ENCODE measurements at regions not wholly inside any gene's neighbourhood (a gene's known extent, or its start where the extent isn't known, plus 50 kb on each side); places are given as distances from the start of the nearest gene placed in this dataset.
"Not testable (repeated sequence)": the region's sequence is repeated elsewhere in the genome, so short reads cannot be mapped to it uniquely, and the experiment has no call there.

DNA sequence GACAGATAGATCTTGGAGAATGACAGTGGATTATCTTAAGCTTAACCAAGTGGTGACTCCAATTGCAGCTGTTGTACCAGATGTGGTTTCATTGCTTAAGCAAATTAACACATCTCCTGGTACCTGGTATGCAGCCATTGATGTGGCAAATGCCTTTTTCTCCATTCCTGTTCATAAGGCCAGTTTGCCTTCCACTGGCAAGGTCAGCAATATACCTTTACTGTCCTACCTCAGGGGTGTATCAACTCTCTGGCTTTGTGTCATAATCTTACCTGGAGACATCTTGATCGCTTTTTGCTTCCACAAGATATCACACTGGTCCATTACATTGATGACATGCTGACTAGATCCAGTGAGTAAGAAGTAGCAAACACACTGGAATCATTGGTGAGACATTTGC is 86.3 kb upstream of the RANBP6 start:
- TF ChIP-seq POU6F1 (CRISPR knock-in tag; IDR thresholded peaks at IDR 0.05; ENCODE audit: borderline replicate concordance, low read depth); ESRRG (CRISPR knock-in tag; IDR thresholded peaks at IDR 0.05); ISL1 (CRISPR knock-in tag; IDR thresholded peaks at IDR 0.05); ZFP30 (CRISPR knock-in tag; IDR thresholded peaks at IDR 0.05); SNAI2 (CRISPR knock-in tag; IDR thresholded peaks at IDR 0.05): not testable (repeated sequence)
